ENCODE measurements at regions not wholly inside any gene's neighbourhood (a gene's known extent, or its start where the extent isn't known, plus 50 kb on each side); places are given as distances from the start of the nearest gene placed in this dataset.

DNA sequence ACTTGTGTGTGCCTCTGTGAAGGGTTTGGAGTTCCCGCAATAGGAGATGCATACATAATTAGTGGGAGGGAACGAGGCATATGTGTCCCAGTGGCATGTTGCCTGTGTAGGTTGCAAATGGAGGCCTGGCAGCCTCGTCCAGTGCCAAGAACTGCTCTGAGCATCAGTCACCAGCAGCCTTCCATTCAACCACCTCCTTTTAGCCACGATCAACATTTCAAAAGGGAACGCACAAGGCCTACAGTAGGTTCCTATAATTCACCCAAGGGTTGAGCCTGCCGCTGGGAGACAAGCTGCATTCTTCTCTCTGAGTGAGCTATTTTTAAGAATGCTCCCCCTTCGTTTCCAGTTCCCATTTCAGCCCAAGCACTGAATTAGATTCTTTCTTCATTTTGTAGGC lies 78.8 kb upstream of the CTNNB1 start:
- TF ChIP-seq POLR2AphosphoS5 (IDR thresholded peaks at IDR 0.05; ENCODE audit: borderline replicate concordance, low read depth, low read length) (no peak), EZH2 (IDR thresholded peaks at IDR 0.05) (no peak), FOXP2 (optimal IDR thresholded peaks at IDR 0.05; ENCODE audit: control extremely low read depth, extremely low read length, insufficient read depth) (no peak)

Measured in SK-N-MC (cell line).